GM12864 (cell line): ENCODE measurements at regions not wholly inside any gene's neighbourhood (a gene's known extent, or its start where the extent isn't known, plus 50 kb on each side); places are given as distances from the start of the nearest gene placed in this dataset.
"Not testable (repeated sequence)": the region's sequence is repeated elsewhere in the genome, so short reads cannot be mapped to it uniquely, and the experiment has no call there.

Source experiments
- DNase-seq: peaks from one replicate; pipeline ENCODE4 v3.0.0-alpha.2; 2011; ENCODE audit warnings: low read depth
- H3K4me3 ChIP-seq: 2 replicates; pipeline ENCODE4 v1.5.1; 2011; ENCODE audit warnings: mild to moderate bottlenecking, low read depth, low read length, control low read depth
- CTCF ChIP-seq: IDR thresholded peaks from 2 replicates; pipeline ENCODE4 v1.5.1; 2011; ENCODE audit warnings: low read depth, mild to moderate bottlenecking, moderate library complexity, low read length, control low read depth, inconsistent platforms; ENCODE audit errors: missing control alignments

DNA sequence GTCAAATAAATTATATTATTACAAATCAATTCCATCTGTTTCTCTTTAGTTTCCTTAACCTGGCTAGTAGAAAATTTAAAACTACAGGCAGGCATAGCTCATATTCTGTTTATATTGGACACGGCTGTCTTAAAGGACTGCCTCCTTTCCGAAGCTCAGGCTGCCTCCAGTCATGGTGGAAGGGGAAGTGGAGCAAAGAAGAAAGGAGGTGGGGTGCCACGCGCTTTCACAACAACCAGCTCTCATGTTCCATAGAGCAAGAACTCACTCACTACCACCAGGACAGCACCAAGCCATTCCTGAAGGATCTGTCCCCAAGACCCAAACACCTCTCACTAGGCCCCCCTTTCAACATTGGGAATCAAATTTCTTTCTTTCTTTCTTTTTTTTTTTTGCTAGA lies 149.3 kb upstream of the KCNJ18 start:
- DNase-seq: no peak
- TF ChIP-seq CTCF: no peak
- no peak overlapping the region for H3K4me3 ChIP-seq

DNA sequence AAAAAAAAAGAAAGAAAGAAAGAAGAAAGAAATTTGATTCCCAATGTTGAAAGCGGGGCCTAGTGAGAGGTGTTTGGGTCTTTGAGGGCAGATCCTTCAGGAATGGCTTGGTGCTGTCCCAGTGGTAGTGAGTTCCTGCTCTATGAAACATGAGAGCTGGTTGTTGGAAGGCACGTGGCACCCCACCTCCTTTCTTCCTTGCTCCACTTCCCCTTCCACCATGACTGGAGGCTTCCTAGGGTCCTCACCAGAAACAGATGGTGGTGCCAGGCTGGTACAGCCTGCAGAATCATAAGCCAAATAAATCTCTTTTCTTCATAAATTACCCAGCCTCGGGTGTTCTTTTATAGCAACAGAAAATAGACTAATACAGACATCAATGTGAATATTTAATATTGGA lies 147.3 kb upstream of the KCNJ18 start:
- DNase-seq: no peak
- H3K4me3 ChIP-seq: no peak overlapping the region
- no peak for TF ChIP-seq CTCF

- no peak overlapping the region for H3K4me3 ChIP-seq
- TF ChIP-seq CTCF: no peak
Observed at GRCh38 chr17:21548236-21548635, 144.1 kb upstream of the KCNJ18 start.

DNA sequence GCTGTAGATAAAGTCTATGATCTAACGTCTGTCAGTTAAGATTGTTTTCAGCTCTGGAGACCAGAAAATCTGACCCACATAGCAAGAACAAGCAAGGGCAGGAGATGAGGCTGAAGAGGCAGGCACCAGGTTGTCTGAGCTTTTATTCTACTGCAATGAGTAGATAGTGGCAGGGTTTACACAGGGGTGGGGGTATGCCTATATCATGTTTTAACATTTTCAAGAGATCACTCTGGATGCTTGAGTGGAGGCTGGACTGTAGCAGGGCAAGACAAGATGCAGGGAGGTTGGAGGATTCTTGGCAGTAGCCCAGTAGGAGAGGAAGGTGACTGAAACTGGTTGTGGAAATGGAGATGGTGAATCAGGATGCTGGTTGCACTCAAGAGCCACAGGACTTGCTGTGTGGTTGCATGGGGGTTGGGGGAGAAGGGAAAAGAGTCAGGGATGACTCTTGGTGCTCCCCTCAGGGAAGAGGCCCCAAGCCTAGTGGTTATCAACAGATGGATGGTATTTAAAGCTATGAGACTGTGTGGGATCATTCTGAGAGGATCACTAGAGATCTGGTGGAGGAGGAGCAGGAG lies 143.1 kb upstream of the KCNJ18 start:
- no peak for DNase-seq
- no peak overlapping the region for H3K4me3 ChIP-seq
- TF ChIP-seq CTCF: no peak

More at GRCh38 chr17:21548236-21548635, 144.1 kb upstream of the KCNJ18 start:
- DNase-seq: no peak

DNA sequence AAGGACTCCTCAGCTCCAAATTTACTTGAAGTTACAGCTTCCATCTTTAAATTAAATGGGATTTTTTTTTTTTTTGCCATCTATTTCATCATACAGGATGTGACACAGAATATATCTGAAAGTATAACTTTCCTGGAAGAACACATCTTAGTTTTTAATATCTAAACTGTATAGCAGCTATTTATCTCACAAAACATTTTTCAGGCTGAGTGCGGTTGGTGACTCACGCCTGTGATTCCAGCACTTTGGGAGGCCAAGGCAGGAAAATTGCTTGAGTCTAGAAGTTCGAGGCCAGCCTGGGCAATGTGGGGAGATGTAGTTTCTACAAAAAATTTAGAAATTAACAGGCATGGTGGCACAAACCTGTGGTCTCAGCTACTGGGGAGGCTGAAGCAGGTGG lies 142.3 kb upstream of the KCNJ18 start:
- not testable (repeated sequence) for H3K4me3 ChIP-seq, DNase-seq

- TF ChIP-seq CTCF: no peak
- peak overlapping the region; percentile 79 for H3K4me3 ChIP-seq
- no peak for DNase-seq
Observed at GRCh38 chr17:21551081-21551881, 141.0 kb upstream of the KCNJ18 start.

- not testable (repeated sequence) for H3K4me3 ChIP-seq, DNase-seq
Observed at GRCh38 chr17:21558921-21559320, 133.4 kb upstream of the KCNJ18 start.

DNA sequence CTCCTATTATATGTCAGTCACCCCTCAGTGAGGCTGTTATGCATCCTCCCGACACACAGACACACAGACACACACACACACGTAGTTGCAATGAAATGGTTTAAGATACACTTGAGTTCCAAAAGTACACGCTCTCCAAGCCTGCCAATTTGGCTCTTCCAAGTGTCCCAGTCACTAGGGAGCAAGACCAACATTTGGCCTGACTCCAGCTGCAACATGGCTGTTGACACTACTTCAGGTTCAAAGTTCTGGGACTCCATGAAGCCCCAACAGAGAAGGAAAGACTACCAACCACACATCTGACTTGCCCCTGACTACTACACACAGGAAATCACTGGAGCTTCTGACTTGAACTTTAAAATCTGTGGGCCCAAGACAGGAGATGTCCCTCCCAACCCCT lies 128.1 kb upstream of the KCNJ18 start:
- TF ChIP-seq CTCF: no peak
- no peak for DNase-seq
- H3K4me3 ChIP-seq: no peak overlapping the region

- not testable (repeated sequence) for DNase-seq, H3K4me3 ChIP-seq
Observed at GRCh38 chr17:21564757-21565156, 127.6 kb upstream of the KCNJ18 start.

GRCh38 chr17:21570427-21570826 lies 121.9 kb upstream of the KCNJ18 start:
- not testable (repeated sequence) for DNase-seq, H3K4me3 ChIP-seq

DNA sequence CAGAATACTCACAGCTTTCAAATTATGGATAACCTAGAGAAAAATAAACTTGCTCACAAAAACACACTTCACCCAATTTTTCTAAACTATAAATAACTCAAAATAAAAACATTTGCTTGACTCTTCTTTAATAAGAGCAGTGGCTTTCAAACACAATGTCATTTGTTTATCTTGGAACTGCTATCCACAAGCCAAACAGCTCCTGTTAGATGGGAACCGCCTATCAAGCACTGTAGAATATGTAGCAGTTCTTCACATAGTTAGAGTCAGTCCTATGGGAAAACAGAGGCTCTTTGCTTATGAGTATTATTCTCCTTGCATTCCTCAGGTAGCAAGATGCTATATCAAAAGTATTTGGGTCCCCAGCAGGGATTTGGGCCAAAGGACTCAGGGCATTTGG lies 120.2 kb upstream of the KCNJ18 start:
- not testable (repeated sequence) for H3K4me3 ChIP-seq, DNase-seq
